HCT116 (cell line): ENCODE measurements at regions not wholly inside any gene's neighbourhood (a gene's known extent, or its start where the extent isn't known, plus 50 kb on each side); places are given as distances from the start of the nearest gene placed in this dataset.

ENCODE experiments used
- ATAC-seq: fragments of 200-7000 bp; cut with Tn5 transposase; 2 replicates; pipeline ENCODE4 v1.9.1; 2020; ENCODE audit warnings: mild to moderate bottlenecking, moderate library complexity
- BruUV-seq: library from RNA; stranded (reverse); fragments of 400-500 nt; replicated peaks from 2 replicates; lab custom pipeline; 2021; lab: Mats Ljungman, UMichigan
- CTCF ChIA-PET: fragments of 300-600 bp; sonication (Branson Sonifier 250); formaldehyde crosslinking; loops from one replicate; lab custom pipeline; 2021; ENCODE audit warnings: antibody characterized with exemption; lab: Charles Lee
- POLR2A ChIA-PET: fragments of 300-600, 350-600 bp; sonication (Branson Sonifier 250); formaldehyde crosslinking; loops from one replicate; lab custom pipeline; 2021; ENCODE audit warnings: antibody characterized with exemption; lab: Charles Lee
- RAD21 ChIA-PET, 2 experiments: fragments of 300-600 bp; sonication (Branson Sonifier 250); formaldehyde crosslinking; loops; one replicate each; lab custom pipeline; 2023; ENCODE audit warnings: low total read pairs in 2 of 2; ENCODE audit not compliant: uncharacterized antibody in 2 of 2, unreplicated experiment in 2 of 2, low non-redundant PET in 1 of 2; lab: Charles Lee
- DNase-seq: peaks from one replicate; pipeline ENCODE4 v3.0.0-alpha.2; 2010; ENCODE audit warnings: low read depth, low spot score
- H2AFZ ChIP-seq: fragments of 200-600 bp; shearing (Covaris generic), sonication (generic); 2 replicates; pipeline ENCODE4 v1.6.1; 2017; ENCODE audit warnings: low read depth, mixed run types, mixed read lengths, antibody characterized with exemption, low read length; ENCODE audit not compliant: poor library complexity, severe bottlenecking
- H3K27ac ChIP-seq: 2 replicates; pipeline ENCODE4 v1.5.1; 2012; ENCODE audit warnings: low read depth, low read length
- H3K27me3 ChIP-seq: fragments of 200-600 bp; sonication (generic); 2 replicates; pipeline ENCODE4 v1.6.1; 2016; ENCODE audit warnings: mixed run types, low read length, mixed read lengths; ENCODE audit not compliant: insufficient read depth
- H3K36me3 ChIP-seq, 2 experiments: fragments of 200-500 bp in 1 of 2; fragments of 200-600 bp in 1 of 2; sonication (Bioruptor generic) in 1 of 2; sonication (generic) in 1 of 2; 2 replicates each; pipeline versions ENCODE4 v1.5.1 to v1.6.1; 2014 to 2016; ENCODE audit warnings: low read length in 2 of 2, inconsistent platforms in 1 of 2, mixed read lengths in 1 of 2, mixed run types in 1 of 2; ENCODE audit not compliant: insufficient read depth in 2 of 2, control insufficient read depth in 1 of 2
- H3K4me1 ChIP-seq, 2 experiments: fragments of 200-600 bp in 1 of 2; sonication (generic) in 1 of 2; 2 replicates each; pipeline versions ENCODE4 v1.5.1 to v1.6.1; 2012 to 2017; ENCODE audit warnings: low read length in 2 of 2, inconsistent platforms in 1 of 2, mild to moderate bottlenecking in 1 of 2, mixed read lengths in 1 of 2, mixed run types in 1 of 2, moderate library complexity in 1 of 2; ENCODE audit not compliant: insufficient read depth in 2 of 2, control insufficient read depth in 1 of 2
- H3K4me2 ChIP-seq: fragments of 200-600 bp; sonication (generic); 2 replicates; pipeline ENCODE4 v1.6.1; 2017; ENCODE audit warnings: mixed run types, low read length, mixed read lengths
- H3K4me3 ChIP-seq, 2 experiments: fragments of 200-600 bp in 1 of 2; sonication (generic) in 1 of 2; replicated peaks in 1 of 2; 2 replicates each; pipeline ENCODE4 v1.5.1; 2011 to 2016; ENCODE audit warnings: low read length in 2 of 2, control low read depth in 1 of 2, low read depth in 1 of 2, mild to moderate bottlenecking in 1 of 2, mixed read lengths in 1 of 2, mixed run types in 1 of 2
- H3K79me2 ChIP-seq: fragments of 200-600 bp; sonication (generic); 2 replicates; pipeline ENCODE4 v1.6.1; 2017; ENCODE audit warnings: mild to moderate bottlenecking, mixed run types, low read length, moderate library complexity, mixed read lengths; ENCODE audit not compliant: insufficient read depth
- H3K9ac ChIP-seq: fragments of 200-600 bp; sonication (generic); 2 replicates; pipeline ENCODE4 v1.6.1; 2016; ENCODE audit warnings: low read length, mixed read lengths
- H3K9me2 ChIP-seq: fragments of 200-600 bp; sonication (generic), shearing (Covaris generic); 2 replicates; pipeline ENCODE4 v1.6.1; 2017; ENCODE audit warnings: mixed run types, mild to moderate bottlenecking, moderate library complexity; ENCODE audit not compliant: insufficient read depth
- H3K9me3 ChIP-seq, 2 experiments: fragments of 200-500 bp in 1 of 2; fragments of 200-600 bp in 1 of 2; sonication (Bioruptor generic) in 1 of 2; sonication (generic) in 1 of 2; 2 replicates each; pipeline ENCODE4 v1.6.1; 2014 to 2017; ENCODE audit warnings: low read length in 2 of 2, mixed read lengths in 2 of 2, inconsistent platforms in 1 of 2, low read depth in 1 of 2, mild to moderate bottlenecking in 1 of 2, mixed run types in 1 of 2, moderate library complexity in 1 of 2; ENCODE audit not compliant: control insufficient read depth in 1 of 2, insufficient read depth in 1 of 2
- H4K20me1 ChIP-seq: fragments of 200-600 bp; sonication (generic), shearing (Covaris generic); 2 replicates; pipeline ENCODE4 v1.6.1; 2017; ENCODE audit warnings: mixed run types, mild to moderate bottlenecking, moderate library complexity; ENCODE audit not compliant: insufficient read depth
- ELF1 ChIP-seq: IDR thresholded peaks from 2 replicates; pipeline ENCODE4 v1.6.1; 2012; ENCODE audit warnings: low read depth, borderline replicate concordance
- EZH2 ChIP-seq: fragments of 200-600 bp; sonication (generic); IDR thresholded peaks from 2 replicates; pipeline ENCODE4 v1.6.1; 2017; ENCODE audit warnings: antibody characterized with exemption, mixed run types
- EZH2phosphoT487 ChIP-seq: fragments of 200-600 bp; IDR thresholded peaks from 2 replicates; pipeline ENCODE4 v1.6.1; 2018; ENCODE audit warnings: antibody characterized with exemption, borderline replicate concordance
- FOSL1 ChIP-seq: IDR thresholded peaks from 2 replicates; pipeline ENCODE4 v1.6.1; 2012; ENCODE audit warnings: low read depth
- MAX ChIP-seq: IDR thresholded peaks from 2 replicates; pipeline ENCODE4 v1.6.1; 2012
- POLR2A ChIP-seq: IDR thresholded peaks from 2 replicates; pipeline ENCODE4 v1.7.0; 2011; ENCODE audit warnings: borderline replicate concordance; ENCODE audit not compliant: insufficient read depth, insufficient read length; ENCODE audit errors: extremely low read depth
- RAD21 ChIP-seq: IDR thresholded peaks from 2 replicates; pipeline ENCODE4 v1.6.1; 2012; ENCODE audit warnings: low read depth, mild to moderate bottlenecking
- SIN3A ChIP-seq: IDR thresholded peaks from 2 replicates; pipeline ENCODE4 v1.6.1; 2012; ENCODE audit warnings: low read depth
- SRF ChIP-seq: IDR thresholded peaks from 2 replicates; pipeline ENCODE4 v1.6.1; 2012; ENCODE audit warnings: low read depth
- ZFX ChIP-seq: fragments of 450-650 bp; IDR thresholded peaks from 2 replicates; pipeline ENCODE4 v1.6.1; 2017
- intact Hi-C: fragments of 100-400 bp; cut with micrococcal nuclease; formaldehyde crosslinking; loops from 2 replicates; pipeline ENCODE4 v1.10.0; 2022

GRCh38 chr2:57733956-57734355 is 312.6 kb upstream of the VRK2 start:
- POLR2A ChIA-PET = no interaction called here
- no peaks in the 10 kb centered on the region for H3K9me2 ChIP-seq

GRCh38 chr2:57740891-57741290 is 305.7 kb upstream of the VRK2 start:
- POLR2A ChIA-PET = no interaction called here
- intact Hi-C loops = no loop called here

More at GRCh38 chr2:57733956-57734355, 312.6 kb upstream of the VRK2 start:
- Histone ChIP-seq H2AFZ (no peak overlapping the region), H3K9me3 (no peaks in the 10 kb centered on the region), H3K36me3 (no peaks in the 10 kb centered on the region), H3K27me3 (no peaks in the 10 kb centered on the region), H3K4me2 (no peak overlapping the region), H3K4me1 (no peaks in the 10 kb centered on the region), H3K9ac (no peak overlapping the region), H3K4me3 (no peak overlapping the region), H4K20me1 (no peaks in the 10 kb centered on the region), H3K27ac (no peak overlapping the region), H3K79me2 (no peaks in the 10 kb centered on the region)
- CTCF ChIA-PET = no interaction called here
- TF ChIP-seq ZFX = no peak
- RAD21 ChIA-PET = no interaction called here
- no TSS peak for BruUV-seq
- no peak for DNase-seq
- intact Hi-C loops = no loop called here
- no peak for ATAC-seq

More at GRCh38 chr2:57740891-57741290, 305.7 kb upstream of the VRK2 start:
- Histone ChIP-seq H2AFZ (no peak overlapping the region), H4K20me1 (no peaks in the 10 kb centered on the region), H3K9me3 (no peaks in the 10 kb centered on the region), H3K79me2 (no peaks in the 10 kb centered on the region), H3K27me3 (no peaks in the 10 kb centered on the region), H3K4me2 (no peak overlapping the region), H3K9me2 (no peaks in the 10 kb centered on the region), H3K4me3 (no peak overlapping the region), H3K9ac (no peak overlapping the region), H3K4me1 (no peaks in the 10 kb centered on the region), H3K36me3 (no peaks in the 10 kb centered on the region), H3K27ac (no peak overlapping the region)
- RAD21 ChIA-PET = no interaction called here
- CTCF ChIA-PET = no interaction called here
- no TSS peak for BruUV-seq
- no peak for DNase-seq
- ATAC-seq = no peak
- TF ChIP-seq POLR2A (no peak), FOSL1 (no peak), ELF1 (no peak), EZH2 (no peak), EZH2phosphoT487 (no peak), SRF (no peak), RAD21 (no peak), MAX (no peak), SIN3A (no peak)
